HG02798 (cell line): ENCODE measurements at regions not wholly inside any gene's neighbourhood (a gene's known extent, or its start where the extent isn't known, plus 50 kb on each side); places are given as distances from the start of the nearest gene placed in this dataset.

Experiments used
- ATAC-seq: cut with Tn5 transposase; IDR thresholded peaks from one replicate; pipeline ENCODE4 v1.9.1; 2021; ENCODE audit warnings: mild to moderate bottlenecking; ENCODE audit not compliant: unreplicated experiment, poor library complexity

DNA sequence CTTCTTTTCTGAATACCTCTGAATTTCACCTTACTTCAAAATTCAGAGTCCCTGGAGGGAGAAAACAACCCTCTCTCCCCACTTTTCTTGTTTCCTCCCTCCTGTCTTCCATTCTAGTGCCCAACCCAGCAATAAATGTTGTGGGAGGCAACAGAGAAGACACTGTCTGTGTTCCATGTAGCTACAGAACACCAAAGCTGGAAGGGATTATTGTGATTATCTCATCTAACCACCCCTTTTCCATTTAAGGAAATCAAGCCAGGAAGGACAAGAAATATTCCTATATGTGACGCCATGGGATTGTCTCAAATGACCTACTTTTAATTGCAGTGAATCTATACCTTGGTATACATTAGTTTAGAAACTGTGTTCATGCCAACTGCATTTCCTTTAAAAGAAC is 476.6 kb upstream of the TNC start:
- no peak for ATAC-seq

DNA sequence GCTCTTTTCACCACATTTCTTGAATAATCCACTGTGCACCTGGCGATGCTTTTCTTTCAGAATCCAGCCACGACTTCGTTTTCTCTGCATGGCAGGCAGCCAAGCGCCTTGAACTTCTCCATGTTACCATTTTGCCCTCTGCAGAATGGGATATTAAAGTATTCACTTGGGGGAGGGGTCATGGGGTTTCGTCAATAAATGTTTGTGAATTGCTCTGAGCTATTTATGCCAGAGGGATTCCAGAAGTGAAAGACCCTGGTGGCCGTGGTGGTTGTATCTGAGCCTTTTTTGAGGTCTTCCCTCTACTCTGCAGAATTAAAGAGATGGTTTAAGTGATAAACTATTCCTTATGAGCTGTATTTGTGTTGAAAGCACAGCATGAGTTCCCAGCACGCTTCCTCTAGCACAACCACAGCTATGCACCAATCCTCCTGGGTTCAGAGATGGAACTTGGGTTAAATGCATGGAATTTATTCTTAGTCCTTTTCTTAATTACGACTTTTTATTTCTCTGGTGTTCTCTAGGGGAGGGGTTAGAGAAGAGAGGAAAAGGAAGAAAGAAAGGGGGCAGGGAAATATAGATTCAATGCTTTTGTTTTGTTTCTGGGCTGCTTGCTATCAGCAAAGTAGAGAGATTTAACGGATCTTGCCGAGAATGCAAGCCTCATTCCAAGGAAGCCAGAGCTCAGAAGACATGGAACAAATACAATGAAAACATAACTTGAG is 478.2 kb upstream of the TNC start:
- ATAC-seq = no peak

GRCh38 chr9:115596746-115597080 is 478.8 kb upstream of the TNC start:
- no peak for ATAC-seq

GRCh38 chr9:115597330-115597895 is 479.5 kb upstream of the TNC start:
- ATAC-seq = no peak

DNA sequence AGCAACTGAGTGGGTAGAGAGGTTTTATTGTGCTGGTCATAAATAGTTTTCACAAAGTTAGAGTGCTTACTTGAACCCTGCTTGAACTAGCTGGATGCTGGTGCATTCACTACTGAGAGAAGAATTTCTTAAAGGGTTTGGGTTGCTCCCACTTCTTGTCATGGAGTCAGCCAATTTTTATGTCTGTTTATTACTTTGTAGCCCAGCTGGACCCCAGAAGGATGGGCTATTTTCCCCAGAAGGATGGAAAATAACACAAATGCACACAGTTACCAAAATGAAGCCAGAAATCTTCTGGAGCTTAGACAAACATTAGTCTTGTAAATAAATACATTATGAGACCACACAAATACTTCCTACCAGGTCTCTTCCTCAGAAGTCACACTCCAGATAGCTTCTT is 480.8 kb upstream of the TNC start:
- ATAC-seq = no peak

DNA sequence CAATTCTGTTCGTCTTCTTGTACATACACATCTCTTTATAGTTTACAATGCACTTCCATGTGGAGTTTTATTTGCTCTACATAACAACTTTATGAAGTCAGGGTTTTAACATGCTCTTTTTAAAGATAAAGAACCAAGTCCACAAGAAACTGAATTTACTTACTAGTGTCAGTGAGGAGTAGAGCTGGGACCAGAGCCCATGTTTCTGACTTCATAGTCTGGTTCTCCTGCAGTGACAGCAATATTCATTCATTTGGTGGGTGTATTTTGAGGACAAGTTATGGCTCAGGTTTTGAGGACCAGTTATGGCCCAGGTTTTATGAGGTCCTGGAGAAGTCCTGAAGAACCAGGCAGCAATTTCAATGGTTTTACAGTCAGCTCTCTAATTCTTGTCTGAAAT is 481.9 kb upstream of the TNC start:
- ATAC-seq = no peak

- no peak for ATAC-seq
Observed at GRCh38 chr9:115601434-115601833, 483.5 kb upstream of the TNC start.

DNA sequence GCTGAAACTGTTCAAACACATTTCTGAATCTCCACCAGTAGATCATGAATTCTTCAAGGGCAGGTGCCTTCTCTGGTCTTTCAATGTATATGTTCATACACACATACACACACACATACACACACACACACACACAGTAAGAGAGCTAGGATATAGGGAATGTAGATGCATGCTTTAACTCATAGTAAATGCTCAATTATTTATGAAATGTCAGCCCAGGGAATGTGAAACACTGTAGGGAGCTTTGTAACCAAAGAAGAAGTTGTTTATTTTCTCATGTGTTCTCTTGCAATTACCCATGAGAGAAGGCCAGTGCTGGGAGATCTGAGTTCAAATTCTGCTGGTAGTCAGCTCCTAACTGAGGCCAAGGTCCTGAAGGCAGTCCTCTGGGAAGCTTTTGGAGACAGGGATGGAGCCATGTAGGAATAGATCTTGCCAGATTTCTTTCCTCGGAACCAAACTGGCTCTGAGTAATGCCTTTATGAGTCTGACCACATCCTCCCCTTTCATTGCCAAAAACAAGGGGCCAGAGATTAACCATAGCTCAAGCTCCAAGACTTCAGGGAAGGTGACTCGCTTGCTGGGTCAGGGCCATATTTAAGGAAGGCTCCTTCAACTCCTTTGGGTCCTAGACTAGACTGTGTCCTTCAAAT is 487.0 kb upstream of the TNC start:
- ATAC-seq = no peak

- no peak for ATAC-seq
Observed at GRCh38 chr9:115606838-115607237, 488.9 kb upstream of the TNC start.

DNA sequence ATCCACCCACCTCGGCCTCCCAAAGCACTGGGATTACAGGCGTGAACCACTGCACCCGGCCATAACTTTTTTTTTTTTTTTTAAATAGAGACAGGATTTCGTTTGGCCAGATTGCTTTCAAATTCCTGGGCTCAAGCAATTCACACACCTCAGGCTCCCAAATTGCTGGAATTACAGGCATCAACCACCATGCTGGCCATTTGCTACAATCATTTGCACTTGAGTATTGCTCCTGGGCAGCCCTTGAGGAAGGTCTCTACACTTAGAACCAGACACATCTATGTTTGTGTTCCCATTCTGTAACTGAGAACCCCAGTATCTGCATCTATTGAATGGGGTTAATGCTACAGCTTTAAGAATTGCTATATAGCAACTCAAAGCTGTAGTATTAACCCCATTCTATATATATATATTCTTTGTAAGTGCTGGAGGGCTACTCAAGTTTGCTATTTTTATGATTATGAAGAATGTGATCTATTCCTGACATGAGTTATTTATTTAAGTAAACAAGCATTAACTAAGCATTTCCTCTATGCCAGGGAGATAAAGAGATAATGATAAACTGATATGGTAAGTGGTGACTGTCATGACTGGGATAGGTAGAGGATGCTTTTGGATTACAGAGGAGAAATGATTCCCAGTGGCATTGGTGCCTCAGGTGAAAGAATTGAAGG is 496.5 kb upstream of the TNC start:
- ATAC-seq = no peak

- ATAC-seq = no peak
Observed at GRCh38 chr9:115615000-115615401, 497.0 kb upstream of the TNC start.

GRCh38 chr9:115615821-115616665 is 498.1 kb upstream of the TNC start:
- ATAC-seq = no peak

- no peak for ATAC-seq
Observed at GRCh38 chr9:115616666-115617239, 498.8 kb upstream of the TNC start.

DNA sequence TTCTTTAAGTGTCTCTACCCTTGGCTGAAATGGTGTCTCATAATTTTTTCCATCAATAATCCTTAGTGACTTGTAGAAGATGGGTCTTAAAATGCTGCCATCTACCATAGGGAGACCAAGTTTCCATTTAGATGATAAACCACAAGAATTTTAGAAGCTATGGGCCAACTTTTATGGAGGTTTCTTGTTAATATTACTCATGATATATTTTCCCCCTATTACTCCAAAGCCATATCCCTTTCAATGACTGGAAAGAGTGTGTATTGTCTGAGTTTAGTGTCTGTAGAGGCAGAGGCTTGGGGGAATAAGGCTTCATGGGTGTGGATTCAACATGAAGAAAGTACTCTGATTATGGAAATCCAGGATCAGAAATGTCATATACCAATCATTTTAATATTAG is 507.3 kb upstream of the TNC start:
- ATAC-seq = no peak

- ATAC-seq = no peak
Observed at GRCh38 chr9:115625954-115626353, 508.0 kb upstream of the TNC start.

DNA sequence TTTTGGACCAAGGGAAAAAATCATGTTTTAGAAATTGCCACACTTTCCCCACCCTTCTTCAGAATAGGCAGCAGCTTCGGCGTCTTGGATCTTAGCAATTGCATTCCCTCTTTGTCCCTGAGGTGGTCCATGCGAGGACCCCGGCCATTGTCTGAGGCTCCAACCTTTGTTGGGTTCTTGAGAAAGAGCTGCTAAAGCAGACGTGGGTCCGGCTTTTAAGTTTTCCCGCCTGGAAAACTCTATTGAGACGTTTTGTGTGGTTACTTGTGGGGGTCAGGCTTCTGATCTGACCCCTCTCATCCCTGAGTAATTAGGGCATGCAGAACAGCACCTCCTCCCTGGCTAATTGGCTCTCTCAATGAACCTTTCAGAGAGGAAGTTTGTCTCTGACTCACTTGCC is 509.6 kb upstream of the TNC start:
- ATAC-seq = no peak

DNA sequence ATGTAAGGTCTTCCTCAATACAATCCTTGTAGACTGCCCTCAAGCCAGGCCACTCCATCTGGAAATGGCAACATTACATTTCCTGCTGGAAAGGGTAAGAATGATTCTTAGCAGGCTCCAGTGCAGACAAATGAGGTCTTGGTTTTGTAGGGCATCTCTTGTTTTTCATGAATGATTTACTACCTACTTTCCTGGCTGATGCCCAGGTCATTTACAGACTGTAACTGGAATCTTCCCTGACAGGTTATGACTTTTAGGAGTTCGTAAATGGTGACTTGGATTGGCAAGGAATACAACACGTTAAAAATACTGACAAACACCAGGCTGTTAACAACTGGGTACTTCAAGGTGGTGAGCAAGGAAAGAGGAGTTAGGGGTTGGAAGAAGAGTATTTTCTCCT is 510.5 kb upstream of the TNC start:
- ATAC-seq = no peak

GRCh38 chr9:115629879-115630840 is 512.2 kb upstream of the TNC start:
- ATAC-seq = no peak

- no peak for ATAC-seq
Observed at GRCh38 chr9:115632391-115632790, 514.4 kb upstream of the TNC start.
